HepG2 (cell line): ENCODE measurements at regions not wholly inside any gene's neighbourhood (a gene's known extent, or its start where the extent isn't known, plus 50 kb on each side); places are given as distances from the start of the nearest gene placed in this dataset.

ENCODE experiments used
- ATAC-seq: fragments of 200-7000 bp; cut with Tn5 transposase; 3 replicates; pipeline ENCODE4 v1.9.1; 2020; ENCODE audit warnings: mild to moderate bottlenecking, moderate library complexity
- BruUV-seq: library from RNA; stranded (reverse); fragments of 400-500 nt; replicated peaks from 2 replicates; lab custom pipeline; 2021; lab: Mats Ljungman, UMichigan
- CTCF ChIA-PET: fragments of 300-600 bp; formaldehyde crosslinking; extraction: SDS; loops from one replicate; lab custom pipeline; 2021; ENCODE audit warnings: low total read pairs, inconsistent platforms, low intra/inter-chr PET ratio; lab: Yijun Ruan, JAX
- POLR2A ChIA-PET: fragments of 350-600 bp; sonication (Branson Sonifier 250); formaldehyde crosslinking; loops from one replicate; lab custom pipeline; 2020; ENCODE audit warnings: antibody characterized with exemption, inconsistent platforms; lab: Yijun Ruan, JAX
- DNase-seq: peaks from one replicate; pipeline ENCODE4 v3.0.0-alpha.2; 2015; ENCODE audit warnings: low spot score
- FAIRE-seq: peaks from 3 replicates; lab custom pipeline; 2011; peaks lifted over from hg19 to GRCh38; lab: Jason Lieb, UNC
- H2AFZ ChIP-seq: one replicate; pipeline ENCODE4 v1.6.1; 2011; ENCODE audit warnings: low read length, inconsistent platforms
- H3K27ac ChIP-seq: fragments of 300-600 bp; 3 replicates; pipeline ENCODE4 v1.8.0; 2011; ENCODE audit warnings: mixed run types, mild to moderate bottlenecking, mixed read lengths, low read length, inconsistent platforms; ENCODE audit not compliant: insufficient read depth; ENCODE audit errors: extremely low read length
- H3K27me3 ChIP-seq, 2 experiments: fragments of 200-600 bp in 1 of 2; 2 replicates in 1 of 2; 3 replicates in 1 of 2; pipeline versions ENCODE4 v1.6.0 to v1.8.0; 2011; ENCODE audit warnings: low read length in 2 of 2, mild to moderate bottlenecking in 2 of 2, moderate library complexity in 2 of 2, inconsistent platforms in 1 of 2; ENCODE audit not compliant: insufficient read depth in 2 of 2, control insufficient read depth in 1 of 2
- H3K36me3 ChIP-seq, 2 experiments: fragments of 200-600 bp in 1 of 2; replicated peaks in 1 of 2; 2 replicates in 1 of 2; 3 replicates in 1 of 2; pipeline versions ENCODE4 v1.5.1 to v1.8.0; 2011; ENCODE audit warnings: low read length in 2 of 2, inconsistent platforms in 1 of 2; ENCODE audit not compliant: insufficient read depth in 2 of 2, control insufficient read depth in 1 of 2
- H3K4me1 ChIP-seq: 2 replicates; pipeline ENCODE4 v1.5.1; 2012; ENCODE audit warnings: low read length, inconsistent platforms; ENCODE audit not compliant: insufficient read depth
- H3K4me2 ChIP-seq: 2 replicates; pipeline ENCODE4 v1.6.0; 2011; ENCODE audit warnings: low read depth, low read length, inconsistent platforms
- H3K4me3 ChIP-seq, 3 experiments: fragments of 200-600 bp in 1 of 3; sonication (generic), shearing (Covaris generic) in 1 of 3; replicated peaks in 1 of 3; 2 replicates each; pipeline ENCODE4 v1.5.1; 2011 to 2016; ENCODE audit warnings: low read length in 3 of 3, inconsistent platforms in 2 of 3, low read depth in 2 of 3, mild to moderate bottlenecking in 2 of 3, control low read depth in 1 of 3, mixed read lengths in 1 of 3; ENCODE audit not compliant: insufficient read depth in 1 of 3
- H3K79me2 ChIP-seq: one replicate; pipeline ENCODE4 v1.6.1; 2011; ENCODE audit warnings: low read length, inconsistent platforms; ENCODE audit not compliant: insufficient read depth
- H3K9ac ChIP-seq: 2 replicates; pipeline ENCODE4 v1.6.0; 2011; ENCODE audit warnings: mild to moderate bottlenecking, low read depth, low read length, inconsistent platforms; ENCODE audit not compliant: insufficient read depth
- H3K9me3 ChIP-seq: 2 replicates; pipeline ENCODE4 v1.5.1; 2012; ENCODE audit warnings: mild to moderate bottlenecking, low read length
- H4K20me1 ChIP-seq: 2 replicates; pipeline ENCODE4 v1.6.0; 2011; ENCODE audit warnings: inconsistent platforms, mild to moderate bottlenecking, low read length, moderate library complexity; ENCODE audit not compliant: insufficient read depth
- EED ChIP-seq: sonication (generic); formaldehyde crosslinking; IDR thresholded peaks from 2 replicates; pipeline ENCODE4 v1.5.0; 2020; ENCODE audit warnings: mild to moderate bottlenecking, missing genetic modification reagents
- MEIS1 ChIP-seq: sonication (generic); formaldehyde crosslinking; IDR thresholded peaks from 2 replicates; pipeline ENCODE4 v1.9.0; 2021; ENCODE audit warnings: mild to moderate bottlenecking, missing genetic modification reagents, moderate library complexity, borderline replicate concordance
- ZIK1 ChIP-seq: sonication (generic); formaldehyde crosslinking; IDR thresholded peaks from 2 replicates; pipeline ENCODE4 v1.5.0; 2020; ENCODE audit warnings: mild to moderate bottlenecking, low read depth, missing genetic modification reagents, borderline replicate concordance
- ZKSCAN8 ChIP-seq: IDR thresholded peaks from 2 replicates; pipeline ENCODE4 v1.6.1; 2016; ENCODE audit warnings: borderline replicate concordance, missing genetic modification reagents, missing compliant biosample characterization
- ZMAT3 ChIP-seq: sonication (generic); formaldehyde crosslinking; conservative IDR thresholded peaks from 2 replicates; pipeline ENCODE4 v1.7.0; 2021; ENCODE audit warnings: missing genetic modification reagents
- ZNF441 ChIP-seq: sonication (generic); formaldehyde crosslinking; IDR thresholded peaks from 2 replicates; pipeline ENCODE4 v1.7.0; 2021; ENCODE audit warnings: missing genetic modification reagents, borderline replicate concordance
- ZNF672 ChIP-seq: sonication (generic); formaldehyde crosslinking; IDR thresholded peaks from 2 replicates; pipeline ENCODE4 v1.8.1; 2022; ENCODE audit warnings: missing genetic modification reagents
- WGBS: methylation state at CpG from one replicate; pipeline ENCODE4 v1.1.6; 2017; ENCODE audit warnings: low lambda C conversion rate; 5-methylcytosine and 5-hydroxymethylcytosine counted together
- in situ Hi-C: cut with HindIII; loops from 2 replicates; pipeline ENCODE4 v1.10.0; 2017; ENCODE audit warnings: low pct_unique_long_range_greater_than_20kb; ENCODE audit not compliant: extremely low pct_ligation_motif_present
- intact Hi-C: fragments of 100-400 bp; cut with micrococcal nuclease; formaldehyde crosslinking; loops from one replicate; pipeline ENCODE4 v1.10.0; 2022; ENCODE audit not compliant: unreplicated experiment
- TF ChIP-seq, protein P1 (sequence below): fragments of 450-650 bp; IDR thresholded peaks from 2 replicates; pipeline ENCODE4 v1.6.1; 2017
- TF ChIP-seq, protein P2 (sequence below): sonication (generic); formaldehyde crosslinking; IDR thresholded peaks from 2 replicates; pipeline ENCODE4 v1.4.0; 2020; ENCODE audit warnings: missing genetic modification reagents

DNA sequence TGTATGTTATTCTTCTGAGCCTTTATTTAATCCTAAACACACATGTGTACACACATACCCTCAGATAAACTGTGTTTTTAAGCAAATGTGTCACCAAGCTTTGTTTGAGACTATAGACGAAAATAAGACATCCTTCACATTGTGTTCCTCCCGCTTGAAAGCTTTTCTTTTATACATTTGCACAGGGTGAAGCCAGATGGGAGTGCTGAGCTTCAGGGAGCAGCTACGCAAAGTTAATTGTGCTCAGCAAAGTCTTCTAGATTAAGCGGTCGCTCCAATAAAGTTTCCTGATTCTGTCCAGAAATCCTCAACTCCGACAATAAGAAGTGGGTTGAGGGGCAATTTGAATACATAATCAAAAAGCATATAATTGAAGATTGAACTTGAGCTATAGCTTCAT, 117.2 kb upstream of the ARGLU1 start:
- Histone ChIP-seq H3K4me2 (no peak overlapping the region), H3K27me3 (no peaks in the 10 kb centered on the region), H2AFZ (no peak overlapping the region), H3K79me2 (no peaks in the 10 kb centered on the region), H3K4me3 (no peak overlapping the region), H3K36me3 (no peaks in the 10 kb centered on the region), H3K9me3 (no peaks in the 10 kb centered on the region), H4K20me1 (no peaks in the 10 kb centered on the region), H3K9ac (no peak overlapping the region), H3K4me1 (peaks cover 22% of the 10 kb centered on the region), H3K27ac (no peak overlapping the region)
- ATAC-seq: no peak
- POLR2A ChIA-PET: no interaction called here
- DNase-seq: no peak
- TF ChIP-seq ZIK1 (CRISPR knock-in tag) (no peak), ZKSCAN8 (CRISPR knock-in tag) (no peak), MEIS1 (CRISPR knock-in tag) (no peak), ZNF441 (CRISPR knock-in tag) (no peak), ZNF672 (CRISPR knock-in tag) (no peak), ZMAT3 (CRISPR knock-in tag) (no peak), EED (CRISPR knock-in tag) (no peak)
- TF ChIP-seq, protein P1, sequence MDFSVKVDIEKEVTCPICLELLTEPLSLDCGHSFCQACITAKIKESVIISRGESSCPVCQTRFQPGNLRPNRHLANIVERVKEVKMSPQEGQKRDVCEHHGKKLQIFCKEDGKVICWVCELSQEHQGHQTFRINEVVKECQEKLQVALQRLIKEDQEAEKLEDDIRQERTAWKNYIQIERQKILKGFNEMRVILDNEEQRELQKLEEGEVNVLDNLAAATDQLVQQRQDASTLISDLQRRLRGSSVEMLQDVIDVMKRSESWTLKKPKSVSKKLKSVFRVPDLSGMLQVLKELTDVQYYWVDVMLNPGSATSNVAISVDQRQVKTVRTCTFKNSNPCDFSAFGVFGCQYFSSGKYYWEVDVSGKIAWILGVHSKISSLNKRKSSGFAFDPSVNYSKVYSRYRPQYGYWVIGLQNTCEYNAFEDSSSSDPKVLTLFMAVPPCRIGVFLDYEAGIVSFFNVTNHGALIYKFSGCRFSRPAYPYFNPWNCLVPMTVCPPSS: no peak
- TF ChIP-seq, protein P2, sequence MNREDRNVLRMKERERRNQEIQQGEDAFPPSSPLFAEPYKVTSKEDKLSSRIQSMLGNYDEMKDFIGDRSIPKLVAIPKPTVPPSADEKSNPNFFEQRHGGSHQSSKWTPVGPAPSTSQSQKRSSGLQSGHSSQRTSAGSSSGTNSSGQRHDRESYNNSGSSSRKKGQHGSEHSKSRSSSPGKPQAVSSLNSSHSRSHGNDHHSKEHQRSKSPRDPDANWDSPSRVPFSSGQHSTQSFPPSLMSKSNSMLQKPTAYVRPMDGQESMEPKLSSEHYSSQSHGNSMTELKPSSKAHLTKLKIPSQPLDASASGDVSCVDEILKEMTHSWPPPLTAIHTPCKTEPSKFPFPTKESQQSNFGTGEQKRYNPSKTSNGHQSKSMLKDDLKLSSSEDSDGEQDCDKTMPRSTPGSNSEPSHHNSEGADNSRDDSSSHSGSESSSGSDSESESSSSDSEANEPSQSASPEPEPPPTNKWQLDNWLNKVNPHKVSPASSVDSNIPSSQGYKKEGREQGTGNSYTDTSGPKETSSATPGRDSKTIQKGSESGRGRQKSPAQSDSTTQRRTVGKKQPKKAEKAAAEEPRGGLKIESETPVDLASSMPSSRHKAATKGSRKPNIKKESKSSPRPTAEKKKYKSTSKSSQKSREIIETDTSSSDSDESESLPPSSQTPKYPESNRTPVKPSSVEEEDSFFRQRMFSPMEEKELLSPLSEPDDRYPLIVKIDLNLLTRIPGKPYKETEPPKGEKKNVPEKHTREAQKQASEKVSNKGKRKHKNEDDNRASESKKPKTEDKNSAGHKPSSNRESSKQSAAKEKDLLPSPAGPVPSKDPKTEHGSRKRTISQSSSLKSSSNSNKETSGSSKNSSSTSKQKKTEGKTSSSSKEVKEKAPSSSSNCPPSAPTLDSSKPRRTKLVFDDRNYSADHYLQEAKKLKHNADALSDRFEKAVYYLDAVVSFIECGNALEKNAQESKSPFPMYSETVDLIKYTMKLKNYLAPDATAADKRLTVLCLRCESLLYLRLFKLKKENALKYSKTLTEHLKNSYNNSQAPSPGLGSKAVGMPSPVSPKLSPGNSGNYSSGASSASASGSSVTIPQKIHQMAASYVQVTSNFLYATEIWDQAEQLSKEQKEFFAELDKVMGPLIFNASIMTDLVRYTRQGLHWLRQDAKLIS (CRISPR knock-in tag): no peak
- 50% methylated on average over 6 of the region's 6 CpGs for WGBS
- CTCF ChIA-PET: no interaction called here
- no TSS peak for BruUV-seq
- no peak for FAIRE-seq
- in situ Hi-C loops: no loop called here
- intact Hi-C loops: no loop called here
